Nephron progenitor cell (in vitro differentiated cells): ENCODE measurements at regions not wholly inside any gene's neighbourhood (a gene's known extent, or its start where the extent isn't known, plus 50 kb on each side); places are given as distances from the start of the nearest gene placed in this dataset.

Experiments
- DNase-seq: peaks from one replicate; pipeline ENCODE4 v3.0.0; 2021
- H3K27ac Mint-ChIP-seq: 2 replicates; pipeline ENCODE4 v1.8.0; 2021; ENCODE audit warnings: mild to moderate bottlenecking, moderate library complexity, mixed read lengths
- H3K27me3 Mint-ChIP-seq: 2 replicates; pipeline ENCODE4 v1.8.0; 2021; ENCODE audit warnings: mild to moderate bottlenecking, low read depth, mixed read lengths; ENCODE audit not compliant: poor library complexity
- H3K36me3 Mint-ChIP-seq: 2 replicates; pipeline ENCODE4 v1.8.0; 2021; ENCODE audit warnings: low read depth, mixed read lengths
- H3K4me1 Mint-ChIP-seq: 2 replicates; pipeline ENCODE4 v1.8.0; 2021; ENCODE audit warnings: mixed read lengths
- H3K4me3 Mint-ChIP-seq: 2 replicates; pipeline ENCODE4 v1.8.0; 2021; ENCODE audit warnings: mild to moderate bottlenecking, moderate library complexity, mixed read lengths
- H3K9me3 Mint-ChIP-seq: 2 replicates; pipeline ENCODE4 v1.8.0; 2021; ENCODE audit warnings: mild to moderate bottlenecking, moderate library complexity, mixed read lengths
- CTCF ChIP-seq: fragments of 200-600 bp; sonication (generic); IDR thresholded peaks from 2 replicates; pipeline ENCODE4 v1.5.0; 2021; ENCODE audit warnings: antibody characterized with exemption

- no peak for DNase-seq
- H3K4me1 Mint-ChIP-seq, result no peaks in the 10 kb centered on the region
- no peak for TF ChIP-seq CTCF
- H3K27ac Mint-ChIP-seq, result no peak overlapping the region
- H3K27me3 Mint-ChIP-seq, result no peaks in the 10 kb centered on the region
- H3K9me3 Mint-ChIP-seq, result peaks cover 38% of the 10 kb centered on the region
- peaks cover 14% of the 10 kb centered on the region for H3K36me3 Mint-ChIP-seq
- no peak overlapping the region for H3K4me3 Mint-ChIP-seq
Measured at GRCh38 chr5:122602700-122603099, 172.2 kb upstream of the SNX2 start.

- DNase-seq, result no peak
- Mint-ChIP-seq H3K9me3 (peaks cover 17% of the 10 kb centered on the region), H3K27ac (no peak overlapping the region), H3K36me3 (peaks cover 7% of the 10 kb centered on the region), H3K4me1 (no peaks in the 10 kb centered on the region), H3K4me3 (no peak overlapping the region), H3K27me3 (no peaks in the 10 kb centered on the region)
- no peak for TF ChIP-seq CTCF
Measured at GRCh38 chr5:122605236-122605635, 169.6 kb upstream of the SNX2 start.

- Mint-ChIP-seq H3K4me1 (peaks cover 1% of the 10 kb centered on the region), H3K27me3 (no peaks in the 10 kb centered on the region), H3K27ac (no peak overlapping the region), H3K4me3 (no peak overlapping the region), H3K9me3 (no peaks in the 10 kb centered on the region), H3K36me3 (no peaks in the 10 kb centered on the region)
- DNase-seq, result no peak
- no peak for TF ChIP-seq CTCF
Measured at GRCh38 chr5:122607818-122608217, 167.1 kb upstream of the SNX2 start.

- Mint-ChIP-seq H3K4me3 (no peak overlapping the region), H3K4me1 (peaks cover 5% of the 10 kb centered on the region), H3K27me3 (no peaks in the 10 kb centered on the region), H3K27ac (no peak overlapping the region), H3K9me3 (no peaks in the 10 kb centered on the region), H3K36me3 (no peaks in the 10 kb centered on the region)
- no peak for TF ChIP-seq CTCF
- DNase-seq, result no peak
Measured at GRCh38 chr5:122608222-122608621, 166.7 kb upstream of the SNX2 start.

- Mint-ChIP-seq H3K4me1 (peaks cover 10% of the 10 kb centered on the region), H3K4me3 (no peak overlapping the region), H3K36me3 (no peaks in the 10 kb centered on the region), H3K9me3 (no peaks in the 10 kb centered on the region), H3K27ac (no peak overlapping the region), H3K27me3 (no peaks in the 10 kb centered on the region)
- TF ChIP-seq CTCF, result no peak
- DNase-seq, result no peak
Measured at GRCh38 chr5:122611406-122611805, 163.5 kb upstream of the SNX2 start.

GRCh38 chr5:122612901-122613300 is 162.0 kb upstream of the SNX2 start:
- H3K27ac Mint-ChIP-seq, result no peak overlapping the region
- H3K27me3 Mint-ChIP-seq, result peaks cover 3% of the 10 kb centered on the region
- DNase-seq, result no peak
- no peak for TF ChIP-seq CTCF
- H3K4me1 Mint-ChIP-seq, result peaks cover 10% of the 10 kb centered on the region
- no peaks in the 10 kb centered on the region for H3K36me3 Mint-ChIP-seq
- no peak overlapping the region for H3K4me3 Mint-ChIP-seq
- H3K9me3 Mint-ChIP-seq, result no peaks in the 10 kb centered on the region
